HL-60 (cell line): ENCODE measurements at regions not wholly inside any gene's neighbourhood (a gene's known extent, or its start where the extent isn't known, plus 50 kb on each side); places are given as distances from the start of the nearest gene placed in this dataset.

Source experiments
- CTCF ChIP-seq: IDR thresholded peaks from one replicate; pipeline ENCODE4 v1.5.1; 2011; ENCODE audit warnings: low read length, control low read depth, inconsistent platforms; ENCODE audit not compliant: insufficient read depth
- GABPA ChIP-seq: IDR thresholded peaks from 2 replicates; pipeline ENCODE4 v1.6.1; 2012; ENCODE audit warnings: low read depth
- POLR2AphosphoS5 ChIP-seq: IDR thresholded peaks from 2 replicates; pipeline ENCODE4 v1.6.1; 2012; ENCODE audit warnings: low read depth

GRCh38 chr13:36518707-36519106 lies 86.4 kb downstream of the CCNA1 start:
- TF ChIP-seq CTCF (no peak), GABPA (no peak), POLR2AphosphoS5 (no peak)
